PFSK-1 (cell line): ENCODE measurements at regions not wholly inside any gene's neighbourhood (a gene's known extent, or its start where the extent isn't known, plus 50 kb on each side); places are given as distances from the start of the nearest gene placed in this dataset.

ENCODE experiments used
- FOXP2 ChIP-seq: optimal IDR thresholded peaks from 2 replicates; pipeline ENCODE3; 2011; ENCODE audit warnings: borderline replicate concordance, control low read depth, inconsistent platforms; ENCODE audit not compliant: insufficient read depth; ENCODE audit errors: extremely low read length, extremely low read depth
- POLR2AphosphoS5 ChIP-seq: IDR thresholded peaks from 2 replicates; pipeline ENCODE4 v1.6.1; 2012; ENCODE audit warnings: low read depth, mild to moderate bottlenecking, control low read depth, low read length, moderate library complexity
- REST ChIP-seq, 2 experiments: IDR thresholded peaks; 2 replicates each; pipeline versions ENCODE4 v1.6.1 to v1.8.0; 2011 to 2012; ENCODE audit warnings: low read depth in 2 of 2, low read length in 2 of 2, control low read depth in 1 of 2, inconsistent platforms in 1 of 2, mild to moderate bottlenecking in 1 of 2, moderate library complexity in 1 of 2; ENCODE audit not compliant: insufficient read depth in 1 of 2
- SIN3A ChIP-seq: IDR thresholded peaks from 2 replicates; pipeline ENCODE4 v1.6.1; 2012; ENCODE audit warnings: mild to moderate bottlenecking, low read length, moderate library complexity, borderline replicate concordance; ENCODE audit not compliant: insufficient read depth
- TAF1 ChIP-seq: IDR thresholded peaks from 2 replicates; pipeline ENCODE4 v1.6.1; 2012; ENCODE audit warnings: low read length, control low read depth, borderline replicate concordance; ENCODE audit not compliant: insufficient read depth

- TF ChIP-seq REST (IDR thresholded peaks at IDR 0.05; ENCODE audit: insufficient read depth in 1 of 2, low read depth in 2 of 2, low read length in 2 of 2) (no peak), SIN3A (no peak), POLR2AphosphoS5 (no peak), TAF1 (no peak), FOXP2 (no peak)
Observed at GRCh38 chr4:79247695-79248394, 78.0 kb downstream of the NAA11 start.

- TF ChIP-seq POLR2AphosphoS5 (no peak), FOXP2 (no peak), TAF1 (no peak), SIN3A (no peak), REST (IDR thresholded peaks at IDR 0.05; ENCODE audit: insufficient read depth in 1 of 2, low read depth in 2 of 2, low read length in 2 of 2) (no peak)
Observed at GRCh38 chr4:79241846-79242245, 84.0 kb downstream of the NAA11 start.

GRCh38 chr4:79237851-79238250, 88.0 kb downstream of the NAA11 start:
- TF ChIP-seq REST (IDR thresholded peaks at IDR 0.05; ENCODE audit: insufficient read depth in 1 of 2, low read depth in 2 of 2, low read length in 2 of 2) (no peak), SIN3A (no peak), POLR2AphosphoS5 (no peak), FOXP2 (no peak)

- no peak for TF ChIP-seq SIN3A
- TF ChIP-seq FOXP2, result no peak
- no peak for TF ChIP-seq POLR2AphosphoS5
- TF ChIP-seq REST (IDR thresholded peaks at IDR 0.05; ENCODE audit: insufficient read depth in 1 of 2, low read depth in 2 of 2, low read length in 2 of 2), result no peak
- TF ChIP-seq TAF1, result no peak
Observed at GRCh38 chr4:79236785-79237184, 89.1 kb downstream of the NAA11 start.

- TF ChIP-seq FOXP2 (no peak), TAF1 (no peak)
Observed at GRCh38 chr4:79235095-79235494, 90.8 kb downstream of the NAA11 start.
